Thyroid gland (tissue), 4 donors: ENCODE measurements at regions not wholly inside any gene's neighbourhood (a gene's known extent, or its start where the extent isn't known, plus 50 kb on each side); places are given as distances from the start of the nearest gene placed in this dataset.

Source experiments
- DNase-seq, 2 donors: peaks; one replicate each; pipeline ENCODE4 v3.0.0-alpha.2; 2019
- H3K27ac ChIP-seq, 3 donors: fragments of 200-600 bp; sonication (generic); 1 replicate in 2 of 3; 2 replicates in 1 of 3; pipeline ENCODE4 v1.5.1; 2016 to 2019; ENCODE audit warnings: mild to moderate bottlenecking in 1 of 3, moderate library complexity in 1 of 3
- H3K27me3 ChIP-seq: fragments of 200-600 bp; sonication (generic); one replicate; pipeline ENCODE4 v1.5.1; 2019
- H3K36me3 ChIP-seq, 2 donors: fragments of 200-600 bp; sonication (generic); one replicate each; pipeline ENCODE4 v1.5.1; 2016 to 2019
- H3K4me1 ChIP-seq, 2 donors: fragments of 200-600 bp; sonication (generic); one replicate each; pipeline ENCODE4 v1.5.1; 2017 to 2019
- H3K4me3 ChIP-seq, 3 donors: fragments of 200-600 bp; sonication (generic); replicated peaks in 1 of 3; 1 replicate in 2 of 3; 2 replicates in 1 of 3; pipeline ENCODE4 v1.5.1; 2016; ENCODE audit warnings: mild to moderate bottlenecking in 1 of 3
- H3K9me3 ChIP-seq: fragments of 200-600 bp; sonication (generic); one replicate; pipeline ENCODE4 v1.5.1; 2017
- POLR2A ChIP-seq, 2 donors: fragments of 450-650 bp; IDR thresholded peaks; one replicate each; pipeline ENCODE4 v1.6.1; 2017; ENCODE audit warnings: antibody characterized with exemption in 2 of 2, mild to moderate bottlenecking in 2 of 2, moderate library complexity in 1 of 2
- WGBS, 2 donors: methylation state at CpG; one replicate each; pipeline ENCODE4 v1.1.5; 2017; 5-methylcytosine and 5-hydroxymethylcytosine counted together
- intact Hi-C: fragments of 100-400 bp; cut with DNase I; formaldehyde crosslinking; loops from one replicate; pipeline ENCODE4 v1.15.1; 2023
- TF ChIP-seq, protein P1 (sequence below), 6 experiments: fragments of 200-600 bp in 3 of 6; fragments of 450-650 bp in 3 of 6; sonication (generic) in 3 of 6; IDR thresholded peaks; one replicate each; pipeline ENCODE4 v1.5.1; 2016 to 2019; ENCODE audit warnings: antibody characterized with exemption in 6 of 6, mild to moderate bottlenecking in 2 of 6, inconsistent platforms in 1 of 6, moderate library complexity in 1 of 6

DNA sequence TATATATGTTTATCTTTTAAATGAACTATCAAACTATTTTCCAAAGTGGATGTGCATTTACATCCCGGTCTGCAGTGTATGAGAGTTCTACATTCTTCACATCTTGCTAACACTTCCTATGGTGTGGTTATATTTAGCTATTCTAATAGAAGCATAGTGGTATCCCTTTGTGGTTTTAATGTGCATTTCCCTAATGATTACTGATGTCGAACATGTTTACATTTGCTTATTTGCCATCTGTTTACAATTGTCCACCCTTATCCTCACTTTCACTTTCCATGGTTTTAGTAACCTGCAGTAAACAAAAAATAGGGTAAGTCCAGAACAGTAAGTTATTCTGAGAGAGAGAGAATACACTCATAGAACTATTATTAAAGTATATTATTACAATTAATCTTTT, 360.5 kb upstream of the NAALADL2 start:
- Histone ChIP-seq H3K4me1 (no peaks in the 10 kb centered on the region), H3K27ac (no peak overlapping the region), H3K36me3 (no peaks in the 10 kb centered on the region), H3K27me3 (no peaks in the 10 kb centered on the region), H3K4me3 (no peak overlapping the region), H3K9me3 (no peaks in the 10 kb centered on the region)
- TF ChIP-seq POLR2A (IDR thresholded peaks at IDR 0.05), result no peak
- TF ChIP-seq, protein P1, sequence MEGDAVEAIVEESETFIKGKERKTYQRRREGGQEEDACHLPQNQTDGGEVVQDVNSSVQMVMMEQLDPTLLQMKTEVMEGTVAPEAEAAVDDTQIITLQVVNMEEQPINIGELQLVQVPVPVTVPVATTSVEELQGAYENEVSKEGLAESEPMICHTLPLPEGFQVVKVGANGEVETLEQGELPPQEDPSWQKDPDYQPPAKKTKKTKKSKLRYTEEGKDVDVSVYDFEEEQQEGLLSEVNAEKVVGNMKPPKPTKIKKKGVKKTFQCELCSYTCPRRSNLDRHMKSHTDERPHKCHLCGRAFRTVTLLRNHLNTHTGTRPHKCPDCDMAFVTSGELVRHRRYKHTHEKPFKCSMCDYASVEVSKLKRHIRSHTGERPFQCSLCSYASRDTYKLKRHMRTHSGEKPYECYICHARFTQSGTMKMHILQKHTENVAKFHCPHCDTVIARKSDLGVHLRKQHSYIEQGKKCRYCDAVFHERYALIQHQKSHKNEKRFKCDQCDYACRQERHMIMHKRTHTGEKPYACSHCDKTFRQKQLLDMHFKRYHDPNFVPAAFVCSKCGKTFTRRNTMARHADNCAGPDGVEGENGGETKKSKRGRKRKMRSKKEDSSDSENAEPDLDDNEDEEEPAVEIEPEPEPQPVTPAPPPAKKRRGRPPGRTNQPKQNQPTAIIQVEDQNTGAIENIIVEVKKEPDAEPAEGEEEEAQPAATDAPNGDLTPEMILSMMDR (IDR thresholded peaks at IDR 0.05), result no peak
- WGBS, 2 donors, result 63 to 65% methylated on average over 2 of the region's 2 CpGs
- intact Hi-C loops, result no loop called here
- no peak for DNase-seq

DNA sequence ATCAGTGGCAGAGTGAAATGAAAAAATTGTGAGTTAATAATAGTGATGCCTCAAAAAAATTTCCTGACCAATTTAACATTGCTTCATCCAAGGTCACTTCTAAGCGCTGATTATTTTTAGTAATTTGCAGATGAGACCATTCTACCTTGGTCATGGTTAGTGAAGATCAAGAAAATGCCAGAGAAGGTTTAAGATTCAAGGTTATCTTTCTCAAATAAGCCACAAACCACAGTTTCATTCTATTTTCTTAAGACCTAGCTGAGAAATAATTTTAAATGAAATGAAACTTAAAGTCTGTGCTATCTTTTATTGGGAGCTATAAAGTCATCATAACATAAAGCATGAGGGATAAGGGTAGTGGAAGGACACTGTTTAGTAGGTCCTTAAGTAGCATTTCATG, 353.9 kb upstream of the NAALADL2 start:
- H3K36me3 ChIP-seq, result no peaks in the 10 kb centered on the region
- 95 to 96% methylated on average over 1 of the region's 1 CpG for WGBS, 2 donors
- H3K27me3 ChIP-seq, result no peaks in the 10 kb centered on the region
- H3K9me3 ChIP-seq, result no peaks in the 10 kb centered on the region
- no peak for DNase-seq
- intact Hi-C loops, result no loop called here
- H3K4me1 ChIP-seq, result no peaks in the 10 kb centered on the region
- H3K27ac ChIP-seq, result no peak overlapping the region
- no peak overlapping the region for H3K4me3 ChIP-seq
- TF ChIP-seq, protein P1 (IDR thresholded peaks at IDR 0.05), result no peak
- TF ChIP-seq POLR2A (IDR thresholded peaks at IDR 0.05), result no peak

DNA sequence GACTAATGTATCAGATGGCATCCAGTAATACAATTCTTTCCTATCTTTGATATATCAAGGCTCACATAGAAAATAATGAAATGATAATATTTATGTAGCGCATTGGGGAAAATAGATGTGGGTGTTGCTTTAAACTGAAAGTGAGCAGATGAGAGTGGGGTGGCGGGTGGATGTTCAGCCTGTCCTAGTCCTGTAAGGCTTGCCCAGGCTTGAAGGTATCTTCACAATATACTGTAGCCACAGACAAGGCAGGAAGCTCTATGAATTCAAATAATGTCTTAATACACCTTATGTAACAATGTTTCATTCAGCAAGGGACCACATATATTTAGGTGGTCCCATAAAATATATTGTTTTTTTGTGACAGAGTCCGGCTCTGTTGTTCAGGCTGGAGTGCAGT, 334.9 kb upstream of the NAALADL2 start:
- H3K36me3 ChIP-seq, result no peaks in the 10 kb centered on the region
- TF ChIP-seq, protein P1 (IDR thresholded peaks at IDR 0.05), result no peak
- no peak for TF ChIP-seq POLR2A (IDR thresholded peaks at IDR 0.05)
- 89 to 96% methylated on average over 3 of the region's 3 CpGs for WGBS, 2 donors

GRCh38 chr3:174529298-174529697, 329.8 kb upstream of the NAALADL2 start:
- TF ChIP-seq, protein P1 (IDR thresholded peaks at IDR 0.05), result no peak
- TF ChIP-seq POLR2A (IDR thresholded peaks at IDR 0.05), result no peak
- intact Hi-C loops, result no loop called here
- Histone ChIP-seq H3K27me3 (no peaks in the 10 kb centered on the region), H3K4me1 (no peaks in the 10 kb centered on the region), H3K9me3 (no peaks in the 10 kb centered on the region), H3K27ac (no peak overlapping the region), H3K36me3 (no peaks in the 10 kb centered on the region), H3K4me3 (no peak overlapping the region)
- no peak for DNase-seq
- 69 to 83% methylated on average over 2 to 3 of the region's 3 CpGs for WGBS, 2 donors

More for the DNA sequence above, 334.9 kb upstream of the NAALADL2 start:
- no peak for DNase-seq
- intact Hi-C loops, result no loop called here
- Histone ChIP-seq H3K27ac (no peak overlapping the region), H3K4me3 (no peak overlapping the region), H3K27me3 (no peaks in the 10 kb centered on the region), H3K9me3 (no peaks in the 10 kb centered on the region), H3K4me1 (no peaks in the 10 kb centered on the region)

- Histone ChIP-seq H3K27me3 (no peaks in the 10 kb centered on the region), H3K4me3 (no peak overlapping the region), H3K9me3 (no peaks in the 10 kb centered on the region), H3K4me1 (no peaks in the 10 kb centered on the region), H3K27ac (no peak overlapping the region), H3K36me3 (no peaks in the 10 kb centered on the region)
- intact Hi-C loops, result no loop called here
- 90 to 94% methylated on average over 5 of the region's 5 CpGs for WGBS, 2 donors
- DNase-seq, result no peak
- no peak for TF ChIP-seq POLR2A (IDR thresholded peaks at IDR 0.05)
Observed at GRCh38 chr3:174531262-174531982, 327.7 kb upstream of the NAALADL2 start.
